Esophagus muscularis mucosa (tissue), 4 donors: ENCODE measurements at regions not wholly inside any gene's neighbourhood (a gene's known extent, or its start where the extent isn't known, plus 50 kb on each side); places are given as distances from the start of the nearest gene placed in this dataset.

Source experiments
- DNase-seq: peaks from one replicate; pipeline ENCODE4 v3.0.0-alpha.2; 2017; ENCODE audit errors: extremely low spot score
- H3K27ac ChIP-seq, 4 donors: fragments of 200-600 bp; sonication (generic); replicated peaks in 1 of 4; 1 replicate in 3 of 4; 2 replicates in 1 of 4; pipeline ENCODE4 v1.5.1; 2016 to 2019; ENCODE audit warnings: mild to moderate bottlenecking in 1 of 4
- H3K27me3 ChIP-seq, 4 donors: fragments of 200-600 bp; sonication (generic); one replicate each; pipeline versions ENCODE4 v1.5.1 to v1.6.0; 2016 to 2019
- H3K36me3 ChIP-seq, 4 donors: fragments of 200-600 bp; sonication (generic); one replicate each; pipeline ENCODE4 v1.5.1; 2016 to 2019
- H3K4me1 ChIP-seq, 4 donors: fragments of 200-600 bp; sonication (generic); one replicate each; pipeline ENCODE4 v1.5.1; 2016 to 2019
- H3K4me3 ChIP-seq, 4 donors: fragments of 200-600 bp; sonication (generic); 1 replicate in 2 of 4; 2 replicates in 2 of 4; pipeline ENCODE4 v1.5.1; 2016 to 2019; ENCODE audit warnings: mild to moderate bottlenecking in 4 of 4, moderate library complexity in 1 of 4
- H3K9me3 ChIP-seq, 4 donors: fragments of 200-600 bp; sonication (generic); 1 replicate in 3 of 4; 2 replicates in 1 of 4; pipeline ENCODE4 v1.5.1; 2016 to 2019
- CTCF ChIP-seq, 3 experiments: fragments of 200-600 bp in 2 of 3; fragments of 450-650 bp in 1 of 3; sonication (generic) in 2 of 3; IDR thresholded peaks; one replicate each; pipeline ENCODE4 v1.5.1; 2017 to 2019; ENCODE audit warnings: antibody characterized with exemption in 3 of 3, mild to moderate bottlenecking in 2 of 3, moderate library complexity in 1 of 3
- EP300 ChIP-seq: sonication (generic); formaldehyde crosslinking; IDR thresholded peaks from one replicate; pipeline ENCODE4 v1.6.1; 2017; ENCODE audit warnings: antibody characterized with exemption
- POLR2A ChIP-seq: fragments of 450-650 bp; IDR thresholded peaks from one replicate; pipeline ENCODE4 v1.6.1; 2017; ENCODE audit warnings: antibody characterized with exemption, moderate library complexity, mild to moderate bottlenecking, low read depth
- POLR2AphosphoS5 ChIP-seq, 2 donors: sonication (generic); formaldehyde crosslinking; IDR thresholded peaks; one replicate each; pipeline ENCODE4 v1.6.1; 2017; ENCODE audit warnings: antibody characterized with exemption in 2 of 2
- WGBS: methylation state at CpG from one replicate; pipeline ENCODE4 v1.1.5; 2018; 5-methylcytosine and 5-hydroxymethylcytosine counted together
- intact Hi-C: fragments of 100-400 bp; cut with DNase I; formaldehyde crosslinking; loops from one replicate; pipeline ENCODE4 v1.15.1; 2023

GRCh38 chr13:68588623-68589022 lies 1358.5 kb upstream of the PCDH9 start:
- H3K27ac ChIP-seq: no peak overlapping the region
- no peak for TF ChIP-seq CTCF (IDR thresholded peaks at IDR 0.05)
- no peak for TF ChIP-seq EP300
- TF ChIP-seq POLR2AphosphoS5 (IDR thresholded peaks at IDR 0.05): no peak
- no peak for TF ChIP-seq POLR2A
- no peaks in the 10 kb centered on the region for H3K36me3 ChIP-seq
- WGBS: 77% methylated on average over 4 of the region's 4 CpGs
- no peaks in the 10 kb centered on the region for H3K9me3 ChIP-seq
- H3K4me3 ChIP-seq: no peak overlapping the region
- intact Hi-C loops: no loop called here
- no peaks in the 10 kb centered on the region for H3K27me3 ChIP-seq
- no peaks in the 10 kb centered on the region for H3K4me1 ChIP-seq
- no peak for DNase-seq

- DNase-seq: no peak
- Histone ChIP-seq H3K4me3 (no peak overlapping the region), H3K36me3 (no peaks in the 10 kb centered on the region), H3K27me3 (no peaks in the 10 kb centered on the region), H3K9me3 (no peaks in the 10 kb centered on the region), H3K4me1 (no peaks in the 10 kb centered on the region), H3K27ac (no peak overlapping the region)
- no peak for TF ChIP-seq EP300
- no peak for TF ChIP-seq POLR2AphosphoS5 (IDR thresholded peaks at IDR 0.05)
- no peak for TF ChIP-seq POLR2A
- intact Hi-C loops: no loop called here
- WGBS: 79% methylated on average over 1 of the region's 1 CpG
These were observed 1354.6 kb upstream of the PCDH9 start for GRCh38 chr13:68584776-68585175.

GRCh38 chr13:68574053-68574452 lies 1343.9 kb upstream of the PCDH9 start:
- TF ChIP-seq POLR2AphosphoS5 (IDR thresholded peaks at IDR 0.05) (no peak), CTCF (IDR thresholded peaks at IDR 0.05) (no peak), EP300 (no peak), POLR2A (no peak)
- Histone ChIP-seq H3K9me3 (no peaks in the 10 kb centered on the region), H3K27ac (no peak overlapping the region), H3K27me3 (no peaks in the 10 kb centered on the region), H3K4me1 (no peaks in the 10 kb centered on the region), H3K4me3 (no peak overlapping the region), H3K36me3 (no peaks in the 10 kb centered on the region)
- 72% methylated on average over 1 of the region's 1 CpG for WGBS
- no peak for DNase-seq
- intact Hi-C loops: no loop called here

GRCh38 chr13:68551701-68552522 lies 1321.8 kb upstream of the PCDH9 start:
- Histone ChIP-seq H3K27ac (no peak overlapping the region), H3K4me3 (no peak overlapping the region), H3K9me3 (no peaks in the 10 kb centered on the region), H3K27me3 (no peaks in the 10 kb centered on the region), H3K4me1 (no peaks in the 10 kb centered on the region), H3K36me3 (no peaks in the 10 kb centered on the region)
- TF ChIP-seq POLR2A: no peak
- TF ChIP-seq CTCF (IDR thresholded peaks at IDR 0.05): no peak
- no peak for TF ChIP-seq POLR2AphosphoS5 (IDR thresholded peaks at IDR 0.05)
- no peak for TF ChIP-seq EP300
- no peak for DNase-seq
- intact Hi-C loops: no loop called here
- WGBS: 83% methylated on average over 5 of the region's 5 CpGs

GRCh38 chr13:68550330-68550729 lies 1320.2 kb upstream of the PCDH9 start:
- no peak for DNase-seq
- 54% methylated on average over 1 of the region's 1 CpG for WGBS
- no peaks in the 10 kb centered on the region for H3K36me3 ChIP-seq
- H3K4me1 ChIP-seq: no peaks in the 10 kb centered on the region
- H3K4me3 ChIP-seq: no peak overlapping the region
- H3K27ac ChIP-seq: no peak overlapping the region
- H3K9me3 ChIP-seq: no peaks in the 10 kb centered on the region
- H3K27me3 ChIP-seq: no peaks in the 10 kb centered on the region
- TF ChIP-seq EP300 (no peak), POLR2A (no peak), CTCF (IDR thresholded peaks at IDR 0.05) (no peak)
- intact Hi-C loops: no loop called here
